ENCODE measurements at regions not wholly inside any gene's neighbourhood (a gene's known extent, or its start where the extent isn't known, plus 50 kb on each side); places are given as distances from the start of the nearest gene placed in this dataset.

GRCh38 chr4:112057470-112057869, 87.8 kb upstream of the FAM241A start:
- Histone ChIP-seq H3K27ac (ENCODE audit: low read depth in 1 of 2, low read length in 2 of 2) (no peak overlapping the region), H4K20me1 (ENCODE audit: insufficient read depth, low read length) (no peaks in the 10 kb centered on the region), H3K9me3 (replicated peaks in 1 of 2; ENCODE audit: control insufficient read depth in 1 of 2, insufficient read depth in 1 of 2, low read length in 2 of 2) (no peaks in the 10 kb centered on the region), H3K4me3 (replicated peaks in 1 of 3; ENCODE audit: low read depth in 2 of 3, low read length in 3 of 3) (no peak overlapping the region), H3K79me2 (ENCODE audit: insufficient read depth, low read length) (no peaks in the 10 kb centered on the region), H3K27me3 (ENCODE audit: control insufficient read depth in 2 of 2, insufficient read depth in 2 of 2, low read length in 2 of 2) (peaks cover 0 to 5% of the 10 kb centered on the region in 2 donors), H3K4me1 (ENCODE audit: control insufficient read depth in 1 of 2, insufficient read depth in 2 of 2, low read length in 2 of 2) (no peaks in the 10 kb centered on the region), H3K9ac (ENCODE audit: insufficient read depth, low read length, poor library complexity, severe bottlenecking) (no peak overlapping the region), H2AFZ (ENCODE audit: insufficient read depth, low read depth, low read length, poor library complexity, severe bottlenecking) (no peak overlapping the region), H3K36me3 (replicated peaks in 1 of 2; ENCODE audit: control insufficient read depth in 1 of 2, insufficient read depth in 2 of 2, low read length in 2 of 2) (no peaks in the 10 kb centered on the region), H3K4me2 (replicated peaks; ENCODE audit: extremely low read depth, low read length, poor library complexity, severe bottlenecking) (no peak overlapping the region)
- H3K27me3 Mint-ChIP-seq (ENCODE audit: low read depth in 3 of 3): peaks cover 0 to 4% (median 1%) of the 10 kb centered on the region in 3 donors
- H3K27ac Mint-ChIP-seq: no peak overlapping the region
- intact Hi-C loops (cut with micrococcal nuclease): no loop called here
- no peaks in the 10 kb centered on the region for H3K9me3 Mint-ChIP-seq
- WGBS (ENCODE audit: insufficient coverage): 21% methylated on average over 2 of the region's 3 CpGs
- H3K36me3 Mint-ChIP-seq: no peaks in the 10 kb centered on the region
- no peaks in the 10 kb centered on the region for H3K4me1 Mint-ChIP-seq
- H3K4me3 Mint-ChIP-seq: no peak overlapping the region
- no peak for TF ChIP-seq CTCF (IDR thresholded peaks at IDR 0.05)
- DNase-seq: no peak

GRCh38 chr4:112058433-112058832, 86.8 kb upstream of the FAM241A start:
- WGBS (ENCODE audit: insufficient coverage): no CpG with 5 or more reads among the region's 3 CpGs
- Mint-ChIP-seq H3K4me3 (no peak overlapping the region), H3K36me3 (no peaks in the 10 kb centered on the region), H3K27ac (no peak overlapping the region), H3K9me3 (no peaks in the 10 kb centered on the region), H3K27me3 (ENCODE audit: low read depth in 3 of 3) (peaks cover 1 to 2% (median 1%) of the 10 kb centered on the region in 3 donors), H3K4me1 (no peaks in the 10 kb centered on the region)
- no peak overlapping the region for H2AFZ ChIP-seq (ENCODE audit: insufficient read depth, low read depth, low read length, poor library complexity, severe bottlenecking)
- DNase-seq: no peak
- H3K9me3 ChIP-seq (replicated peaks in 1 of 2; ENCODE audit: control insufficient read depth in 1 of 2, insufficient read depth in 1 of 2, low read length in 2 of 2): no peaks in the 10 kb centered on the region
- H3K4me1 ChIP-seq (ENCODE audit: control insufficient read depth in 1 of 2, insufficient read depth in 2 of 2, low read length in 2 of 2): no peaks in the 10 kb centered on the region
- H3K9ac ChIP-seq (ENCODE audit: insufficient read depth, low read length, poor library complexity, severe bottlenecking): no peak overlapping the region
- no peaks in the 10 kb centered on the region for H3K79me2 ChIP-seq (ENCODE audit: insufficient read depth, low read length)
- H3K27me3 ChIP-seq (ENCODE audit: control insufficient read depth in 2 of 2, insufficient read depth in 2 of 2, low read length in 2 of 2): peaks cover 0 to 3% of the 10 kb centered on the region in 2 donors
- H3K36me3 ChIP-seq (replicated peaks in 1 of 2; ENCODE audit: control insufficient read depth in 1 of 2, insufficient read depth in 2 of 2, low read length in 2 of 2): no peaks in the 10 kb centered on the region
- TF ChIP-seq CTCF (IDR thresholded peaks at IDR 0.05): no peak
- no peaks in the 10 kb centered on the region for H4K20me1 ChIP-seq (ENCODE audit: insufficient read depth, low read length)
- no peak overlapping the region for H3K4me3 ChIP-seq (replicated peaks in 1 of 3; ENCODE audit: low read depth in 2 of 3, low read length in 3 of 3)
- no peak overlapping the region for H3K4me2 ChIP-seq (replicated peaks; ENCODE audit: extremely low read depth, low read length, poor library complexity, severe bottlenecking)
- H3K27ac ChIP-seq (ENCODE audit: low read depth in 1 of 2, low read length in 2 of 2): no peak overlapping the region
- intact Hi-C loops (cut with micrococcal nuclease): no loop called here

All from CD14-positive monocyte (primary cell).